Islet precursor cell (in vitro differentiated cells): ENCODE measurements at regions not wholly inside any gene's neighbourhood (a gene's known extent, or its start where the extent isn't known, plus 50 kb on each side); places are given as distances from the start of the nearest gene placed in this dataset.
A peak's percentile ranks its signal among the peaks of the same experiment; 100 is the strongest.
"Not testable (repeated sequence)": the region's sequence is repeated elsewhere in the genome, so short reads cannot be mapped to it uniquely, and the experiment has no call there.

Experiments used
- DNase-seq: peaks from one replicate; pipeline ENCODE4 v3.0.0-alpha.2; 2018

GRCh38 chr14:105880616-105881015, 354.2 kb downstream of the TMEM121 start:
- DNase-seq = peak; percentile 27

- peak; percentile 23 for DNase-seq
These were observed 354.9 kb downstream of the TMEM121 start for GRCh38 chr14:105881021-105881930.

- peak; percentile 22 for DNase-seq
These were observed 355.6 kb downstream of the TMEM121 start for GRCh38 chr14:105882011-105882410.

GRCh38 chr14:105882626-105883025, 356.2 kb downstream of the TMEM121 start:
- DNase-seq = peak; percentile 12

GRCh38 chr14:105883066-105884005, 357.0 kb downstream of the TMEM121 start:
- DNase-seq = peak; percentile 17

- peak; percentile 23 for DNase-seq
These were observed 357.9 kb downstream of the TMEM121 start for GRCh38 chr14:105884192-105884807.

GRCh38 chr14:105884808-105885281, 358.5 kb downstream of the TMEM121 start:
- DNase-seq = no peak

- DNase-seq = peak; percentile 24
These were observed 359.4 kb downstream of the TMEM121 start for GRCh38 chr14:105885561-105886320.

- not testable (repeated sequence) for DNase-seq
These were observed 360.4 kb downstream of the TMEM121 start for GRCh38 chr14:105886791-105887191.

- no peak for DNase-seq
These were observed 361.3 kb downstream of the TMEM121 start for GRCh38 chr14:105887692-105888091.

- no peak for DNase-seq
These were observed 361.8 kb downstream of the TMEM121 start for GRCh38 chr14:105888151-105888550.

GRCh38 chr14:105888784-105889665, 362.6 kb downstream of the TMEM121 start:
- peak; percentile 36 for DNase-seq

- peak; percentile 32 for DNase-seq
These were observed 363.5 kb downstream of the TMEM121 start for GRCh38 chr14:105889666-105890473.

GRCh38 chr14:105890474-105891220, 364.3 kb downstream of the TMEM121 start:
- DNase-seq = peak; percentile 40

GRCh38 chr14:105891221-105891602, 364.8 kb downstream of the TMEM121 start:
- DNase-seq = no peak

- peak; percentile 37 for DNase-seq
These were observed 365.5 kb downstream of the TMEM121 start for GRCh38 chr14:105891631-105892452.

- DNase-seq = peak; percentile 43
These were observed 366.4 kb downstream of the TMEM121 start for GRCh38 chr14:105892453-105893441.
